ENCODE measurements at regions not wholly inside any gene's neighbourhood (a gene's known extent, or its start where the extent isn't known, plus 50 kb on each side); places are given as distances from the start of the nearest gene placed in this dataset.

DNA sequence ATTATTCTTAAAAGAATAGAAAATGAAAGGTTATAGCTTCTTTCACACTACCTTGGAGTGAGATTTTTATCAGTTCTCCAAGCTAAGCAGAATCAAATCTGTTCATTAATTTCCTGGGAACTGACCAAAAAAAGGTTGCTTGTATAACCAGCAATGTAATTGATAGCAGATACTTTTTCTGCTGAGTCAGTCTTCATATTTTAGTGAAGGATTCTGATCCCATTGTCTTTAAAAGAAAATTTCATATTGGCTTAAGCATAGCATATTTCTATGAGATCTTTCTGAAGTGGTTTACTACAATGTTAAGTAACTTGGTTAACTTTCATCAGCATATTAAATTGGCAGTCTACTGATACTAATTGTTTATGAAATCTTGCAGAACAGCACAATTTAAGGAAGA lies 338.0 kb downstream of the TMX3 start:
- Histone ChIP-seq H3K4me3 (ENCODE audit: low read depth, low read length) (no peak overlapping the region), H3K27me3 (ENCODE audit: insufficient read depth, low read length) (no peaks in the 10 kb centered on the region), H3K27ac (ENCODE audit: low read depth, low read length) (no peak overlapping the region), H3K79me2 (ENCODE audit: control insufficient read depth, insufficient read depth, low read length, unreplicated experiment) (no peaks in the 10 kb centered on the region), H2AFZ (ENCODE audit: low read length, unreplicated experiment) (peak overlapping the region; percentile 17), H3K36me3 (ENCODE audit: insufficient read depth, low read length) (no peaks in the 10 kb centered on the region), H3K4me1 (ENCODE audit: control insufficient read depth, insufficient read depth, low read length, unreplicated experiment) (peaks cover 3% of the 10 kb centered on the region)

DNA sequence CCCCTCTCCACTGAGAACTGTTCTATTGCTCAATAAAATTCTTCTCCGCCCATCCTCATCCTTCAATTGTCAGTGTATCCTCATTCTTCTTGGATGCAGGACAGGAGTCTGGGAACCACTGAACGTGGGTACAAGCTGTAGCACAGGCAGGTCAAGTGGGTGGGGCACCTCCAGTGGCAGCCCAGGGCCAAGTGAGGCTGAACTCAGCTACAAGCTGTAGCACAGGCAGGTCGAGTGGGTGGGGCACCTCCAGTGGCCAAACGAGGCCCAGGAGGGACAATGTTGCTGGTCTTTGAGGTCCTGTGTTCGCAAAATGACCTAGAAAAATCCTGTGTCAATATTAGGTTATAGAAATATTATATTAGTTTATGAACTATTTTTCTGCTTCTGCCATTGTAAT lies 352.0 kb downstream of the TMX3 start:
- Histone ChIP-seq H3K27me3 (ENCODE audit: insufficient read depth, low read length) (no peaks in the 10 kb centered on the region), H2AFZ (ENCODE audit: low read length, unreplicated experiment) (no peak overlapping the region), H3K4me3 (ENCODE audit: low read depth, low read length) (no peak overlapping the region), H3K36me3 (ENCODE audit: insufficient read depth, low read length) (no peaks in the 10 kb centered on the region), H3K27ac (ENCODE audit: low read depth, low read length) (no peak overlapping the region), H3K4me1 (ENCODE audit: control insufficient read depth, insufficient read depth, low read length, unreplicated experiment) (no peaks in the 10 kb centered on the region), H3K79me2 (ENCODE audit: control insufficient read depth, insufficient read depth, low read length, unreplicated experiment) (no peaks in the 10 kb centered on the region)

DNA sequence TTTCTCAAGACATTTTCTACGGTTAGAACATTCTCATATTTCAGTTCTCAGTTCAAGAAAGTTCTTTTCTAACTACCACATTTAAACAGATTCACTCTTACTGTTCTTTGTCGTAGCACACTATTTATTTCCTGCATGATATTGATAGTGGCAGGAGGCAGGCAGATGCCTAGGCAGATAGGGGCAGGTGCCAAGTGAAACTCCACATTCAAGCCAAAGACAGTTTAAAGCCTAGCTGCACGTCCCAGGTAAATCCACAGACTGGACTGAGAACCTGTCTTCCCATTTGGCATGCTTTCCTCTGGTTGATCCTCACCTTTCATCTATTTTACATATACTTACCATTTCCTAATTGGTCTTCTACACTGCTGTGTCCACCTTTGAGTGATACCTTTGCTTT lies 359.3 kb downstream of the TMX3 start:
- no peak overlapping the region for H3K27ac ChIP-seq (ENCODE audit: low read depth, low read length)
- H3K4me3 ChIP-seq (ENCODE audit: low read depth, low read length) = no peak overlapping the region
- no peaks in the 10 kb centered on the region for H3K27me3 ChIP-seq (ENCODE audit: insufficient read depth, low read length)
- H3K79me2 ChIP-seq (ENCODE audit: control insufficient read depth, insufficient read depth, low read length, unreplicated experiment) = no peaks in the 10 kb centered on the region
- H3K4me1 ChIP-seq (ENCODE audit: control insufficient read depth, insufficient read depth, low read length, unreplicated experiment) = no peaks in the 10 kb centered on the region
- no peak overlapping the region for H2AFZ ChIP-seq (ENCODE audit: low read length, unreplicated experiment)
- H3K36me3 ChIP-seq (ENCODE audit: insufficient read depth, low read length) = no peaks in the 10 kb centered on the region

DNA sequence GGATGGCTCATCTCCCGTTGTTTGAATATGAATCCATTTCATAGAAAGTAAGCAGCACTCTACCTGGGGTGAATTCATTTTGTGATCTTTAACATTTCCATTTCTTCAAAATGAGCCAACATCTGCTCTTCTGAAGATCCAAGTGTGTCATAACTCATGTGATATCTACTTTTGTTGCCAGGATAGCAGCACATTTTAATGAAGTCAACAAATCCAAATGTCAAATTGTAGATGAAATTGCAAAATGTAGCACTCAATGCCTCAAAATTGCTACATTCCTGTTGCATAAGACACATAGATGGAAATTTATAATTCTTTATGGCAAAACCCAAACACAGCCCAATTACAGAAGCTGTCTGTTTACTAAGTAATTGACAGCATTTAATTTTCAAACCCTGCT lies 360.7 kb downstream of the TMX3 start:
- no peak overlapping the region for H3K27ac ChIP-seq (ENCODE audit: low read depth, low read length)
- no peak overlapping the region for H3K4me3 ChIP-seq (ENCODE audit: low read depth, low read length)
- no peaks in the 10 kb centered on the region for H3K4me1 ChIP-seq (ENCODE audit: control insufficient read depth, insufficient read depth, low read length, unreplicated experiment)
- H3K79me2 ChIP-seq (ENCODE audit: control insufficient read depth, insufficient read depth, low read length, unreplicated experiment) = no peaks in the 10 kb centered on the region
- no peaks in the 10 kb centered on the region for H3K36me3 ChIP-seq (ENCODE audit: insufficient read depth, low read length)
- H2AFZ ChIP-seq (ENCODE audit: low read length, unreplicated experiment) = no peak overlapping the region
- H3K27me3 ChIP-seq (ENCODE audit: insufficient read depth, low read length) = no peaks in the 10 kb centered on the region

DNA sequence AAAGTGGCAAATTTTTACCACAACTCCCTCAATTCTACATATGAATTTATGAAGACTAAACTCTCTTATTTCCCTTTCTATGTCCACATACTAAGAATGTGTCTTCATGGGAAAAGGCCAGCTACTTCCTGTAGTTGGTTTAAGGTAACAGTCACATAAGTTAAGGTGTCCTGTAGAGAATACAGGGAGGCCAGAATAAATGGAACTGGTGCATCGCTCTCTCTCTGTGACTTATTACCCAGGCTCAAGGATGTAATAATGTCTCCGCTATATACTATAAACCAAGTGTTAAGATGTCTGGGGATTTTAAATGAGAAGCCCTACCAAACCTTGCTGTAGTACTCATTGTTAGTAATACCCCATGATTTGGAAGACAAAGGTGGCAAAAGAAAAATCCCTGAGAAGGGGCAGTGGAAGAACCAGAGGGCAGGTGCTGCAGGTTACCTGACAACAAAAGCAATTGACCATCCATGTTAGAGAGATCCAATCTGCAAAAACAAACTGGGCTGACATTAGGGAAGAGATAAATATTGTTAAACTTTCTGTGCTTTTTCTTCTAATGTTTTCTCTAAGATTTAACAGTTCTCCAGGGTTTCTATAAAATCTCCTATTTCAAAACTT lies 372.8 kb downstream of the TMX3 start:
- no peak overlapping the region for H2AFZ ChIP-seq (ENCODE audit: low read length, unreplicated experiment)
- H3K4me1 ChIP-seq (ENCODE audit: control insufficient read depth, insufficient read depth, low read length, unreplicated experiment) = no peaks in the 10 kb centered on the region
- H3K27ac ChIP-seq (ENCODE audit: low read depth, low read length) = no peak overlapping the region
- no peaks in the 10 kb centered on the region for H3K79me2 ChIP-seq (ENCODE audit: control insufficient read depth, insufficient read depth, low read length, unreplicated experiment)
- no peaks in the 10 kb centered on the region for H3K27me3 ChIP-seq (ENCODE audit: insufficient read depth, low read length)
- H3K4me3 ChIP-seq (ENCODE audit: low read depth, low read length) = no peak overlapping the region
- no peaks in the 10 kb centered on the region for H3K36me3 ChIP-seq (ENCODE audit: insufficient read depth, low read length)

DNA sequence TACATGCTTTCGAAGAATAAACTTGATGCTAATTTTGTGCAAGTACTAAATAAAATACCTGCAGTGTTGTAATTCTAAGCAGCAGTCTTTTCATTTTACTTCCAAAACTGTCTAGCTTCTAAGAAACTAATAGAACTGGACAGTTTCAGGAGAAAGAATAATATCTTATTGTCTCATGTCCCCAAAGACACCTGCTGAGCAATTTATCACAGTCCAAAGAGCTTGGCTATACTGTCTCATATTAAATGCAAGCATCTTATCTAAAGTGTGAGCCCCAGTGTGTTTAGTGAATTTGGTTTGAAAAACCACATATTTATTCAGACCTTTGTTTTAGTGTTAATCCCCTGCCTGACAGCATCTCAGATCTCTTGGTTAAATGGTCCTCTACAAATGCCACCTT lies 374.3 kb downstream of the TMX3 start:
- H3K4me3 ChIP-seq (ENCODE audit: low read depth, low read length) = no peak overlapping the region
- no peak overlapping the region for H2AFZ ChIP-seq (ENCODE audit: low read length, unreplicated experiment)
- no peaks in the 10 kb centered on the region for H3K36me3 ChIP-seq (ENCODE audit: insufficient read depth, low read length)
- H3K79me2 ChIP-seq (ENCODE audit: control insufficient read depth, insufficient read depth, low read length, unreplicated experiment) = no peaks in the 10 kb centered on the region
- no peaks in the 10 kb centered on the region for H3K4me1 ChIP-seq (ENCODE audit: control insufficient read depth, insufficient read depth, low read length, unreplicated experiment)
- H3K27me3 ChIP-seq (ENCODE audit: insufficient read depth, low read length) = no peaks in the 10 kb centered on the region
- H3K27ac ChIP-seq (ENCODE audit: low read depth, low read length) = no peak overlapping the region

DNA sequence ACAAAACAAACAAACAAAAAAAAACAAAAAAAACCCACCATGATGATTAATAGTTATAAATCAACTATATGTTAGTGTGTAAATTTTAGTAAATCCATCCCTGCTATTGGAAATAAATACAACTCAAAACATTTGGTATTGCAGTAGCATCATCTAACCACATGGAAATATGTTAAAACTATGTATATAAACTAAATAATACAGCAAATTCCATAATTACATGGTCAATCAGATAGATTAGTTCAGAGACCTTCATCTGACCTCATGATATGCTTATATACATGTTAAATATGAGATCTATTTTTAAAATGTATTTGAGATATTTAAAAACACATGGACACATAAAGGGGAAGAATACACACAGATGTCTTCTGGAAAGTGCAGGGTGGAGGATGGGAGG lies 384.2 kb downstream of the TMX3 start:
- Histone ChIP-seq H3K79me2 (ENCODE audit: control insufficient read depth, insufficient read depth, low read length, unreplicated experiment) (no peaks in the 10 kb centered on the region), H3K4me1 (ENCODE audit: control insufficient read depth, insufficient read depth, low read length, unreplicated experiment) (no peaks in the 10 kb centered on the region), H2AFZ (ENCODE audit: low read length, unreplicated experiment) (no peak overlapping the region)

DNA sequence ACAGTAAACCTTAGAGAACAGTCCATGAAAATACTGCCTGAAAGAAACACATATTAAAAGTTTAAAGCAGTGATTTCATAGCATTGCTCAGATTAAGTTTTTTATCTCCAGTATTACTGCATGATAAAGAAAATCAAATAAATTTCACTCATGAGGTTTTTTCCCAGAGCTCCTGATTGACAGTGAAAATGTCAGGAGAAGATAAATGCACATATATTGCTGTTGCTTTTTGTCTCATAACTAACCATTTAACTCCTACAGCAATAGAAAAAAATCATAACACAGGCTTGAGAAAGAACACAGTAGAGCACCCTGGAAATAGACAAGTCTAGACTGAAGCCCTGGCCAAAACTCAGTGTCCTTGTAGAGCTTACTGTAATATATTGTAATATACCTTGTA lies 391.0 kb downstream of the TMX3 start:
- no peak overlapping the region for H3K4me3 ChIP-seq (ENCODE audit: low read depth, low read length)
- no peak overlapping the region for H3K27ac ChIP-seq (ENCODE audit: low read depth, low read length)
- no peaks in the 10 kb centered on the region for H3K79me2 ChIP-seq (ENCODE audit: control insufficient read depth, insufficient read depth, low read length, unreplicated experiment)
- no peaks in the 10 kb centered on the region for H3K4me1 ChIP-seq (ENCODE audit: control insufficient read depth, insufficient read depth, low read length, unreplicated experiment)
- no peaks in the 10 kb centered on the region for H3K36me3 ChIP-seq (ENCODE audit: insufficient read depth, low read length)
- no peak overlapping the region for H2AFZ ChIP-seq (ENCODE audit: low read length, unreplicated experiment)
- no peaks in the 10 kb centered on the region for H3K27me3 ChIP-seq (ENCODE audit: insufficient read depth, low read length)

More for the DNA sequence above, 384.2 kb downstream of the TMX3 start:
- no peaks in the 10 kb centered on the region for H3K27me3 ChIP-seq (ENCODE audit: insufficient read depth, low read length)
- no peak overlapping the region for H3K4me3 ChIP-seq (ENCODE audit: low read depth, low read length)
- H3K27ac ChIP-seq (ENCODE audit: low read depth, low read length) = no peak overlapping the region
- H3K36me3 ChIP-seq (ENCODE audit: insufficient read depth, low read length) = no peaks in the 10 kb centered on the region

DNA sequence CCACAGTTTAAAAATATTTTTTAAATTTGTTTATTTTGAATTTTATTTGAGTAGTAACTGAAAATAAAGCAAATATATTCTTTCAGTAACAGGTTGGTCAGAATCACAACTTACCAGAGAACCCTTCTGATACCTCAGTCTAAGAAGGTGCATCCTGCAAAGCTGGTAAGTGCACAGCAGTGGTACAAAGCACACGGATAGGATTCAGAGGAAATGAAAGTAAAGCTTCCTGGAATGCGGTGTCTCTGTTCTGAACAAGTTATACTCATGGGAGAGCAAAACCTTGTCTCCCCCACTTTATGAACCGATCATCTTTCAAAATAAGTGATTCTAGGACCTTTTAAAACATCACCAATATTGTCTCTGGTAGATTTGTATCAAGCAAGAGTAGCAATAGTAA lies 398.3 kb downstream of the TMX3 start:
- peak overlapping the region; percentile 92 for H2AFZ ChIP-seq (ENCODE audit: low read length, unreplicated experiment)
- H3K79me2 ChIP-seq (ENCODE audit: control insufficient read depth, insufficient read depth, low read length, unreplicated experiment) = no peaks in the 10 kb centered on the region
- H3K27me3 ChIP-seq (ENCODE audit: insufficient read depth, low read length) = no peaks in the 10 kb centered on the region
- peak overlapping the region; percentile 68 for H3K4me3 ChIP-seq (ENCODE audit: low read depth, low read length)
- H3K36me3 ChIP-seq (ENCODE audit: insufficient read depth, low read length) = no peaks in the 10 kb centered on the region
- H3K4me1 ChIP-seq (ENCODE audit: control insufficient read depth, insufficient read depth, low read length, unreplicated experiment) = no peaks in the 10 kb centered on the region
- H3K27ac ChIP-seq (ENCODE audit: low read depth, low read length) = no peak overlapping the region

DNA sequence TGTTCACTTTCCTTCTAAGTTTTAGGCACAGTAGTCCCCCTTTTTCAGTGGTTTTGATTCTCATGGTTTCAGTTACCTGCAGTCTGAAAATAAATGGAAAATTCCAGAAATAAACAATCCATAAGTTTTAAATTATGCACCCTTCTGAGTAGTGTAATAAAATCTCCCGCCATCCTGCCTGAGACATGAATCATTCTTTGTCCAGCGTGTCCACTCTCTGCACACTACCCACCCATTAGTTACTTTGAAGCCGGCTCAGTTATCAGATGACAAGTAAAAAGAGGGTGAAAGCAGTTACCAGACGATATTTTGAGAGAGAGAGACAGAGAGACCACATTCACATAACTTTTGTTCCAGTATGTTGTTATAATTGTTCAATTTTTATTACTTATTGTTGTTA lies 400.5 kb downstream of the TMX3 start:
- no peak overlapping the region for H3K4me3 ChIP-seq (ENCODE audit: low read depth, low read length)
- H3K4me1 ChIP-seq (ENCODE audit: control insufficient read depth, insufficient read depth, low read length, unreplicated experiment) = no peaks in the 10 kb centered on the region
- peak overlapping the region; percentile 69 for H2AFZ ChIP-seq (ENCODE audit: low read length, unreplicated experiment)
- no peaks in the 10 kb centered on the region for H3K79me2 ChIP-seq (ENCODE audit: control insufficient read depth, insufficient read depth, low read length, unreplicated experiment)
- no peak overlapping the region for H3K27ac ChIP-seq (ENCODE audit: low read depth, low read length)
- no peaks in the 10 kb centered on the region for H3K27me3 ChIP-seq (ENCODE audit: insufficient read depth, low read length)
- no peaks in the 10 kb centered on the region for H3K36me3 ChIP-seq (ENCODE audit: insufficient read depth, low read length)

DNA sequence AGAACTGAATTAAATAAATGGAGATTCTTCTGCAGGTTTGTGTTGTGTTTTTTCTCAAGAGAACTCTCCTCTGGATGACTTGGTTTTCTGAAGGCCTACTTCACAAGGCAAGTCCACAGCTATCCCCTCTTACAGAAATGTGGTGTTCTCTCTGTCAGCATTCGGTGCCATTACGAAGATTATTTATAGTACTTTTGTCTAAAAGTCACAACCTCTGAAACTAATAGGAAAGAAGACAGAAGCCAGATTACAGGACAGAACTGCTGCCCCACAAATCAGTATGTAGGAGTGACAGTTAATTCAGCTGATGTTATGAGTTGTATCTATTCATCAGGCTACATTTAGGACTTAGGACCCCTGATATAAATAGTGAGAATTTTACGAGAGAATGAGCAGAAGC lies 413.5 kb downstream of the TMX3 start:
- Histone ChIP-seq H3K4me1 (ENCODE audit: control insufficient read depth, insufficient read depth, low read length, unreplicated experiment) (no peaks in the 10 kb centered on the region), H3K36me3 (ENCODE audit: insufficient read depth, low read length) (no peaks in the 10 kb centered on the region), H2AFZ (ENCODE audit: low read length, unreplicated experiment) (no peak overlapping the region), H3K79me2 (ENCODE audit: control insufficient read depth, insufficient read depth, low read length, unreplicated experiment) (no peaks in the 10 kb centered on the region), H3K27ac (ENCODE audit: low read depth, low read length) (no peak overlapping the region), H3K27me3 (ENCODE audit: insufficient read depth, low read length) (no peaks in the 10 kb centered on the region), H3K4me3 (ENCODE audit: low read depth, low read length) (no peak overlapping the region)
